Activated naive CD4-positive, alpha-beta T cell treated with anti-CD3 and anti-CD28 coated beads for 36 hours (primary cell): ENCODE measurements at regions not wholly inside any gene's neighbourhood (a gene's known extent, or its start where the extent isn't known, plus 50 kb on each side); places are given as distances from the start of the nearest gene placed in this dataset.

Experiments
- CTCF ChIA-PET: fragments of 350-600 bp; sonication (Branson Sonifier 250); formaldehyde crosslinking; loops from one replicate; lab custom pipeline; 2021; ENCODE audit warnings: antibody characterized with exemption; lab: Charles Lee
- DNase-seq: peaks from one replicate; pipeline ENCODE4 v3.0.0-alpha.2; 2020
- H3K27ac Mint-ChIP-seq: one replicate; pipeline ENCODE4 v1.8.0; 2021; ENCODE audit warnings: mild to moderate bottlenecking, mixed read lengths
- H3K27me3 Mint-ChIP-seq: one replicate; pipeline ENCODE4 v1.8.0; 2021; ENCODE audit warnings: low read depth, mixed read lengths
- H3K36me3 Mint-ChIP-seq: one replicate; pipeline ENCODE4 v1.8.0; 2021; ENCODE audit warnings: low read depth, mixed read lengths
- H3K4me1 Mint-ChIP-seq: one replicate; pipeline ENCODE4 v1.8.0; 2021; ENCODE audit warnings: low read depth, mixed read lengths
- H3K4me3 Mint-ChIP-seq: one replicate; pipeline ENCODE4 v1.8.0; 2021; ENCODE audit warnings: mild to moderate bottlenecking, moderate library complexity, mixed read lengths
- H3K9me3 Mint-ChIP-seq: one replicate; pipeline ENCODE4 v1.8.0; 2021; ENCODE audit warnings: mixed read lengths
- intact Hi-C: fragments of 100-400 bp; cut with micrococcal nuclease; formaldehyde crosslinking; loops from one replicate; pipeline ENCODE4 v1.15.1; 2023

DNA sequence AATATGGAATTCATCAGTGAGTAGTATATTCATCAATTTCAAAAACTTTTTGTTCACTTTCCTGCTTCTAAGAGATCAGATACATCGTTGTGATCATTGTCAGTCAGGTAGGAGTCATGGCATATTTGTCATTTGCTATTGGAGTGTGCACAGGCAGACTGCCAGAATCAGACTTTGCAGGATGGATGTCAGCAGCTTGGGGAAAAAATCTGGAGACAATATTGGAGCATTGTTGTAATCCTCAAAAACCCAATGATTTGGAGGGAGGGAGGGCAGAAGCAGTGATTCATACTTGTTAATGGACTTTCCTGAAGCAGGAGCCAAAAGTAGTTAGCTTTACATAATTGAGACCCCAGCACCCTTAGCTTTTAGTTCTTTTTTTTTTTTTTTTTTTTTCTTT, 59.6 kb upstream of the DRP2 start:
- CTCF ChIA-PET, result interaction anchor here (0.7 kb wide), 1 partner anchor 8 kb away, joined by 3 read pairs; no protein-coding TSS in a partner anchor
- Mint-ChIP-seq H3K4me1 (no peaks in the 10 kb centered on the region), H3K36me3 (peaks cover 25% of the 10 kb centered on the region), H3K27ac (no peak overlapping the region), H3K9me3 (no peaks in the 10 kb centered on the region), H3K27me3 (no peaks in the 10 kb centered on the region), H3K4me3 (no peak overlapping the region)
- no peak for DNase-seq
- intact Hi-C loops, result no loop called here

DNA sequence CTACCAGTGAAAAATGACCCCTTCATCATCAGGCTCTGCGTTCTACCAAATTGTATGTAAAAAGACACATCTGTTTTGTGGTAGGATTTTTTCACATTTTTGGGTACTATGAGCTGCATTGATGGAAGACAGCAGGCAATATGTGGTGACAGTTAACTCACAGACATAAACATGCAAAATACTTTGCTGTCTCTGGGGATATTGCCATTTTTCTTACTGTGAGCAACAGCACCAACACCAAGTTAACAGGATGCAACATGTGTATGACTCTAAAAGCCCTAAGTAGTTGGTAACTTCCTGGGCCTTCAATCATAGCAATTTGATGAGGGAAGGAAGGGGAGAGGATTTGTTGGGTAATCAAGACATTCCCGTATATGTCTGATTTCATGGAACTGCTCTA, 56.4 kb upstream of the DRP2 start:
- Mint-ChIP-seq H3K4me1 (no peaks in the 10 kb centered on the region), H3K4me3 (no peak overlapping the region), H3K36me3 (peaks cover 12% of the 10 kb centered on the region), H3K9me3 (no peaks in the 10 kb centered on the region), H3K27ac (no peak overlapping the region), H3K27me3 (no peaks in the 10 kb centered on the region)
- no peak for DNase-seq
- intact Hi-C loops, result no loop called here
- CTCF ChIA-PET, result interaction anchor here (0.7 kb wide), 1 partner anchor 152 kb away, joined by 3 read pairs; no protein-coding TSS in a partner anchor

DNA sequence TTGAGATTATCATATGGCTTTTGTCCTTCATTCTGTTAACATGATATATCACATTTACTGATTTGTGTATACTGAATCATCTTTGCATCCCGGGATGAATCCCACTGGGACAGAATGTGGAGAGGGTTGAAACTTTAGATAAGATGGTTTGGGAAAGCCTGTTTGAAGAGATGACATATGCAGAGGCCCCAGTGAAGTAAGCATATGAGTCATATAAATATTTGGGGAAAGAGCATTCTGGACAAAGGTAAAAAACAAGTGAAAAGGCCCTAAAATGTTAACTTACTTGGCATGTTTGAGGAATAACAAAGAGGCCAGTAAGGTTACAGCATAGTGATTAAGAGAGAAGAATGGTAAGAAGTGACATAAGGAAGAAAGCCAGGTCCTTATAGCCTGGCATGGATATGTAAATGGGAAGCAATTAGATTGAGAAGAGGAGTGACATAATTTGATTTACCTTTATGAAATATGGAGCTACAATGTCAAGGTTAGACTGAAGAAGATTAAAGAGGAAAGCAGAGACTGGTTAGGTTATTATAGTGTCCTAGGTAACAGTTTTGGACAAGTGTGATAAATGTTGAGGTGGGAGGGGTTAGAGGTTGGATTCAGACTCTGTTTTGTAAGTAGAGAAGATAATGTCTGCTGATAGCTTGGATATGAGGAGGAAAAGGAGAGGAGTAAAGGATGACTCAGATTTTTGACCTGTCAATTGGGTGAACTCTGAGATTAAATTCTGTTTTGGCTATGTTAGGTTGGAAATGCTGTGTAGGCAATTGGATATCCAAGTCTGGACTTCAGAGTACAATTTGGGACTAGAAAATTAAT, 54.6 kb upstream of the DRP2 start:
- no peak overlapping the region for H3K27ac Mint-ChIP-seq
- no peak overlapping the region for H3K4me3 Mint-ChIP-seq
- no peaks in the 10 kb centered on the region for H3K9me3 Mint-ChIP-seq
- H3K27me3 Mint-ChIP-seq, result no peaks in the 10 kb centered on the region
- H3K36me3 Mint-ChIP-seq, result peaks cover 9% of the 10 kb centered on the region
- CTCF ChIA-PET, result no interaction called here
- no peaks in the 10 kb centered on the region for H3K4me1 Mint-ChIP-seq
- intact Hi-C loops, result no loop called here
- no peak for DNase-seq
